HL-60 (cell line): ENCODE measurements at regions not wholly inside any gene's neighbourhood (a gene's known extent, or its start where the extent isn't known, plus 50 kb on each side); places are given as distances from the start of the nearest gene placed in this dataset.

Source experiments
- DNase-seq, 2 experiments: peaks; one replicate each; pipeline ENCODE4 v3.0.0-alpha.2; 2010 to 2020; ENCODE audit warnings: low read depth in 1 of 2, low spot score in 1 of 2
- H3K27ac ChIP-seq: fragments of 250-450 bp; sonication (Bioruptor Pico); replicated peaks from 2 replicates; pipeline ENCODE4 v1.5.1; 2020; ENCODE audit warnings: mild to moderate bottlenecking, moderate library complexity
- H3K27me3 ChIP-seq: fragments of 250-450 bp; sonication (Bioruptor Pico); 2 replicates; pipeline ENCODE4 v1.5.1; 2021; ENCODE audit warnings: mild to moderate bottlenecking, moderate library complexity; ENCODE audit not compliant: insufficient read depth, poor library complexity, severe bottlenecking
- H3K4me3 ChIP-seq: replicated peaks from 2 replicates; pipeline ENCODE4 v1.5.1; 2011; ENCODE audit warnings: mild to moderate bottlenecking, control low read depth, low read length; ENCODE audit not compliant: insufficient read depth
- CTCF ChIP-seq: IDR thresholded peaks from one replicate; pipeline ENCODE4 v1.5.1; 2011; ENCODE audit warnings: low read length, control low read depth, inconsistent platforms; ENCODE audit not compliant: insufficient read depth
- GABPA ChIP-seq: IDR thresholded peaks from 2 replicates; pipeline ENCODE4 v1.6.1; 2012; ENCODE audit warnings: low read depth
- POLR2AphosphoS5 ChIP-seq: IDR thresholded peaks from 2 replicates; pipeline ENCODE4 v1.6.1; 2012; ENCODE audit warnings: low read depth
- SPI1 ChIP-seq: IDR thresholded peaks from 2 replicates; pipeline ENCODE4 v1.6.1; 2012; ENCODE audit warnings: low read depth, mild to moderate bottlenecking, borderline replicate concordance
- TF ChIP-seq, protein P1 (sequence below): IDR thresholded peaks from 2 replicates; pipeline ENCODE4 v1.6.1; 2012; ENCODE audit warnings: low read depth; ENCODE audit not compliant: insufficient replicate concordance

- Histone ChIP-seq H3K27me3 (no peaks in the 10 kb centered on the region), H3K4me3 (no peak overlapping the region), H3K27ac (no peak overlapping the region)
- TF ChIP-seq SPI1 = no peak
- TF ChIP-seq POLR2AphosphoS5 = no peak
- TF ChIP-seq, protein P1, sequence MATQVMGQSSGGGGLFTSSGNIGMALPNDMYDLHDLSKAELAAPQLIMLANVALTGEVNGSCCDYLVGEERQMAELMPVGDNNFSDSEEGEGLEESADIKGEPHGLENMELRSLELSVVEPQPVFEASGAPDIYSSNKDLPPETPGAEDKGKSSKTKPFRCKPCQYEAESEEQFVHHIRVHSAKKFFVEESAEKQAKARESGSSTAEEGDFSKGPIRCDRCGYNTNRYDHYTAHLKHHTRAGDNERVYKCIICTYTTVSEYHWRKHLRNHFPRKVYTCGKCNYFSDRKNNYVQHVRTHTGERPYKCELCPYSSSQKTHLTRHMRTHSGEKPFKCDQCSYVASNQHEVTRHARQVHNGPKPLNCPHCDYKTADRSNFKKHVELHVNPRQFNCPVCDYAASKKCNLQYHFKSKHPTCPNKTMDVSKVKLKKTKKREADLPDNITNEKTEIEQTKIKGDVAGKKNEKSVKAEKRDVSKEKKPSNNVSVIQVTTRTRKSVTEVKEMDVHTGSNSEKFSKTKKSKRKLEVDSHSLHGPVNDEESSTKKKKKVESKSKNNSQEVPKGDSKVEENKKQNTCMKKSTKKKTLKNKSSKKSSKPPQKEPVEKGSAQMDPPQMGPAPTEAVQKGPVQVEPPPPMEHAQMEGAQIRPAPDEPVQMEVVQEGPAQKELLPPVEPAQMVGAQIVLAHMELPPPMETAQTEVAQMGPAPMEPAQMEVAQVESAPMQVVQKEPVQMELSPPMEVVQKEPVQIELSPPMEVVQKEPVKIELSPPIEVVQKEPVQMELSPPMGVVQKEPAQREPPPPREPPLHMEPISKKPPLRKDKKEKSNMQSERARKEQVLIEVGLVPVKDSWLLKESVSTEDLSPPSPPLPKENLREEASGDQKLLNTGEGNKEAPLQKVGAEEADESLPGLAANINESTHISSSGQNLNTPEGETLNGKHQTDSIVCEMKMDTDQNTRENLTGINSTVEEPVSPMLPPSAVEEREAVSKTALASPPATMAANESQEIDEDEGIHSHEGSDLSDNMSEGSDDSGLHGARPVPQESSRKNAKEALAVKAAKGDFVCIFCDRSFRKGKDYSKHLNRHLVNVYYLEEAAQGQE = no peak
- TF ChIP-seq GABPA = no peak
- TF ChIP-seq CTCF = no peak
- no peak for DNase-seq
Measured at GRCh38 chr5:9987101-9987500, 262.6 kb downstream of the ATPSCKMT start.

DNA sequence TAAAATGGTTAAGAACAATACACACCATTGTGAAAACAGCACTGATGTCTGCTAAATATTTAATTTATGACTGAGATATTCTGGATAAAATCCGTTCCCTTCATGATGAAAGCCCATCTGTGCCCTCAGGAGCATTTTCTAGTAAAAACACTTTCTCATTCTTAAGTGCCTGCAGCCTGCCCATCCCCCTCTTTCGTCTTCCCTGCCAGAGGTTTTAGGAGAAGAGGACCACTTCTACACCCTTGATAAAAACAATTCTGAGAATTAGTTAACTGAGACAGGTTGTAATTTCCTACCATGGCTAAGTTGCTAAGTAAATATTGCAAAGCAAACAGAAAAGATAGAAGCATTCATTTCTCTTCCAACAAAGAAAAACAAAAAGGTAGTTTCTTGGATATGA lies 272.6 kb downstream of the ATPSCKMT start:
- TF ChIP-seq, protein P1 = no peak
- TF ChIP-seq CTCF = no peak
- TF ChIP-seq GABPA = no peak
- TF ChIP-seq SPI1 = no peak
- no peak for TF ChIP-seq POLR2AphosphoS5
- Histone ChIP-seq H3K27ac (no peak overlapping the region), H3K27me3 (peaks cover 2% of the 10 kb centered on the region), H3K4me3 (no peak overlapping the region)
- DNase-seq = no peak

GRCh38 chr5:9976621-9977020 lies 273.1 kb downstream of the ATPSCKMT start:
- TF ChIP-seq, protein P1 = no peak
- TF ChIP-seq CTCF (no peak), POLR2AphosphoS5 (no peak), GABPA (no peak), SPI1 (no peak)
- H3K4me3 ChIP-seq = no peak overlapping the region
- H3K27me3 ChIP-seq = peaks cover 2% of the 10 kb centered on the region

More at GRCh38 chr5:9976621-9977020, 273.1 kb downstream of the ATPSCKMT start:
- no peak for DNase-seq
- H3K27ac ChIP-seq = no peak overlapping the region
